ENCODE measurements at regions not wholly inside any gene's neighbourhood (a gene's known extent, or its start where the extent isn't known, plus 50 kb on each side); places are given as distances from the start of the nearest gene placed in this dataset.

- Histone ChIP-seq H3K4me3 (no peak overlapping the region), H3K9me3 (no peaks in the 10 kb centered on the region), H3K4me1 (no peaks in the 10 kb centered on the region), H3K27me3 (no peaks in the 10 kb centered on the region), H3K27ac (no peak overlapping the region), H3K36me3 (no peaks in the 10 kb centered on the region)
- WGBS, 5 donors = 38 to 52% (median 42%) methylated on average over 7 of the region's 7 CpGs
- DNase-seq = peak in 1 of 2 donors; percentile 9
- no peak for TF ChIP-seq POLR2AphosphoS5 (IDR thresholded peaks at IDR 0.05)
- no peak for TF ChIP-seq CTCF (IDR thresholded peaks at IDR 0.05)
- no peak for TF ChIP-seq POLR2A (IDR thresholded peaks at IDR 0.05)
- TF ChIP-seq EP300 (IDR thresholded peaks at IDR 0.05) = no peak
- intact Hi-C loops (cut with DNase I; ENCODE audit: low total_unique reads) = no loop called here
Measured at GRCh38 chr2:228956701-228957474, 314.2 kb downstream of the PID1 start.

- no peaks in the 10 kb centered on the region for H3K27me3 ChIP-seq
- DNase-seq = peak in 1 of 2 donors; percentile 12
- H3K27ac ChIP-seq = no peak overlapping the region
- H3K4me1 ChIP-seq = no peaks in the 10 kb centered on the region
- H3K36me3 ChIP-seq = no peaks in the 10 kb centered on the region
- no peak for TF ChIP-seq POLR2AphosphoS5 (IDR thresholded peaks at IDR 0.05)
- TF ChIP-seq EP300 (IDR thresholded peaks at IDR 0.05) = no peak
- TF ChIP-seq POLR2A (IDR thresholded peaks at IDR 0.05) = no peak
- no peak overlapping the region for H3K4me3 ChIP-seq
- H3K9me3 ChIP-seq = no peaks in the 10 kb centered on the region
- intact Hi-C loops (cut with DNase I; ENCODE audit: low total_unique reads) = no loop called here
Measured at GRCh38 chr2:228949831-228950230, 321.3 kb downstream of the PID1 start.

- Histone ChIP-seq H3K27ac (no peak overlapping the region), H3K36me3 (no peaks in the 10 kb centered on the region), H3K4me3 (no peak overlapping the region), H3K27me3 (no peaks in the 10 kb centered on the region), H3K9me3 (no peaks in the 10 kb centered on the region), H3K4me1 (no peaks in the 10 kb centered on the region)
- 24 to 65% (median 38%) methylated on average over 1 of the region's 1 CpG for WGBS, 5 donors
- no peak for DNase-seq
- intact Hi-C loops (cut with DNase I; ENCODE audit: low total_unique reads) = no loop called here
- no peak for TF ChIP-seq POLR2AphosphoS5 (IDR thresholded peaks at IDR 0.05)
Measured at GRCh38 chr2:228945710-228946109, 325.4 kb downstream of the PID1 start.

GRCh38 chr2:228942856-228943255, 328.2 kb downstream of the PID1 start:
- Histone ChIP-seq H3K27ac (no peak overlapping the region), H3K9me3 (no peaks in the 10 kb centered on the region), H3K36me3 (no peaks in the 10 kb centered on the region), H3K4me3 (no peak overlapping the region), H3K4me1 (no peaks in the 10 kb centered on the region), H3K27me3 (no peaks in the 10 kb centered on the region)
- 76 to 87% (median 82%) methylated on average over 2 of the region's 2 CpGs for WGBS, 5 donors
- intact Hi-C loops (cut with DNase I; ENCODE audit: low total_unique reads) = no loop called here
- DNase-seq = no peak
- no peak for TF ChIP-seq POLR2A (IDR thresholded peaks at IDR 0.05)
- TF ChIP-seq EP300 (IDR thresholded peaks at IDR 0.05) = no peak
- no peak for TF ChIP-seq CTCF (IDR thresholded peaks at IDR 0.05)
- no peak for TF ChIP-seq POLR2AphosphoS5 (IDR thresholded peaks at IDR 0.05)

GRCh38 chr2:228938629-228939028, 332.5 kb downstream of the PID1 start:
- intact Hi-C loops (cut with DNase I; ENCODE audit: low total_unique reads) = no loop called here
- Histone ChIP-seq H3K4me1 (no peaks in the 10 kb centered on the region), H3K27me3 (no peaks in the 10 kb centered on the region), H3K4me3 (no peak overlapping the region), H3K27ac (no peak overlapping the region), H3K36me3 (no peaks in the 10 kb centered on the region), H3K9me3 (peaks cover 0 to 15% (median 3%) of the 10 kb centered on the region in 4 donors)
- DNase-seq = no peak
- TF ChIP-seq CTCF (IDR thresholded peaks at IDR 0.05) (no peak), POLR2A (IDR thresholded peaks at IDR 0.05) (no peak), POLR2AphosphoS5 (IDR thresholded peaks at IDR 0.05) (no peak), EP300 (IDR thresholded peaks at IDR 0.05) (no peak)
- 51 to 69% (median 64%) methylated on average over 2 of the region's 2 CpGs for WGBS, 5 donors

Measured in stomach (tissue), 8 donors.